Esophagus muscularis mucosa (tissue), 4 donors: ENCODE measurements at regions not wholly inside any gene's neighbourhood (a gene's known extent, or its start where the extent isn't known, plus 50 kb on each side); places are given as distances from the start of the nearest gene placed in this dataset.

ENCODE experiments used
- EP300 ChIP-seq: sonication (generic); formaldehyde crosslinking; IDR thresholded peaks from one replicate; pipeline ENCODE4 v1.6.1; 2017; ENCODE audit warnings: antibody characterized with exemption
- POLR2A ChIP-seq: fragments of 450-650 bp; IDR thresholded peaks from one replicate; pipeline ENCODE4 v1.6.1; 2017; ENCODE audit warnings: antibody characterized with exemption, moderate library complexity, mild to moderate bottlenecking, low read depth
- POLR2AphosphoS5 ChIP-seq, 2 donors: sonication (generic); formaldehyde crosslinking; IDR thresholded peaks; one replicate each; pipeline ENCODE4 v1.6.1; 2017; ENCODE audit warnings: antibody characterized with exemption in 2 of 2
- TF ChIP-seq, protein P1 (sequence below), 3 experiments: fragments of 200-600 bp in 2 of 3; fragments of 450-650 bp in 1 of 3; sonication (generic) in 2 of 3; IDR thresholded peaks; one replicate each; pipeline ENCODE4 v1.5.1; 2017 to 2019; ENCODE audit warnings: antibody characterized with exemption in 3 of 3, mild to moderate bottlenecking in 2 of 3, moderate library complexity in 1 of 3

DNA sequence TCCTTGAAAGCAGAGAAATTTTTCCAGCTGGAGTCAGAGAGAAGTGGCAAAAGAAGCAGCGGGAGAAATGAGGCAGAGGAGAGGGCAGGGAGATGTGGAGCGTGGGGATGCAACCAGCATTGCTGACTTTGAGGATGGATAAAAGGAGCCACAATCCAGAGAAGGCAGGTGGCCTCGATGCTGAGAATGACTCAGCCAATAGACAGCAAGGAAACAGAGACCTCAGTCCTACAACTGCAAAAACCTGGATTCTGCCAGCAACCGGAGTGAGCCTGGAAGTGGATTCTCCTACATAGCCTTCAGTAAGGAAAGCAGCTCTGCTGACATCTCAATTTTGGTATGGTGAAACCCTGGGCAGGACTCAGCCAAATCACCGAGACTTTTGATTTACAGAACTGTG is 128.9 kb upstream of the ATP1B1 start:
- TF ChIP-seq, protein P1, sequence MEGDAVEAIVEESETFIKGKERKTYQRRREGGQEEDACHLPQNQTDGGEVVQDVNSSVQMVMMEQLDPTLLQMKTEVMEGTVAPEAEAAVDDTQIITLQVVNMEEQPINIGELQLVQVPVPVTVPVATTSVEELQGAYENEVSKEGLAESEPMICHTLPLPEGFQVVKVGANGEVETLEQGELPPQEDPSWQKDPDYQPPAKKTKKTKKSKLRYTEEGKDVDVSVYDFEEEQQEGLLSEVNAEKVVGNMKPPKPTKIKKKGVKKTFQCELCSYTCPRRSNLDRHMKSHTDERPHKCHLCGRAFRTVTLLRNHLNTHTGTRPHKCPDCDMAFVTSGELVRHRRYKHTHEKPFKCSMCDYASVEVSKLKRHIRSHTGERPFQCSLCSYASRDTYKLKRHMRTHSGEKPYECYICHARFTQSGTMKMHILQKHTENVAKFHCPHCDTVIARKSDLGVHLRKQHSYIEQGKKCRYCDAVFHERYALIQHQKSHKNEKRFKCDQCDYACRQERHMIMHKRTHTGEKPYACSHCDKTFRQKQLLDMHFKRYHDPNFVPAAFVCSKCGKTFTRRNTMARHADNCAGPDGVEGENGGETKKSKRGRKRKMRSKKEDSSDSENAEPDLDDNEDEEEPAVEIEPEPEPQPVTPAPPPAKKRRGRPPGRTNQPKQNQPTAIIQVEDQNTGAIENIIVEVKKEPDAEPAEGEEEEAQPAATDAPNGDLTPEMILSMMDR (IDR thresholded peaks at IDR 0.05): no peak
- TF ChIP-seq POLR2A: no peak
- no peak for TF ChIP-seq EP300
- no peak for TF ChIP-seq POLR2AphosphoS5 (IDR thresholded peaks at IDR 0.05)
